CD4-positive, alpha-beta T cell treated with Interleukin-4 for 4 hours (primary cell): ENCODE measurements at regions not wholly inside any gene's neighbourhood (a gene's known extent, or its start where the extent isn't known, plus 50 kb on each side); places are given as distances from the start of the nearest gene placed in this dataset.

Experiments used
- DNase-seq: peaks from one replicate; pipeline ENCODE4 v3.0.0-alpha.2; 2020

DNA sequence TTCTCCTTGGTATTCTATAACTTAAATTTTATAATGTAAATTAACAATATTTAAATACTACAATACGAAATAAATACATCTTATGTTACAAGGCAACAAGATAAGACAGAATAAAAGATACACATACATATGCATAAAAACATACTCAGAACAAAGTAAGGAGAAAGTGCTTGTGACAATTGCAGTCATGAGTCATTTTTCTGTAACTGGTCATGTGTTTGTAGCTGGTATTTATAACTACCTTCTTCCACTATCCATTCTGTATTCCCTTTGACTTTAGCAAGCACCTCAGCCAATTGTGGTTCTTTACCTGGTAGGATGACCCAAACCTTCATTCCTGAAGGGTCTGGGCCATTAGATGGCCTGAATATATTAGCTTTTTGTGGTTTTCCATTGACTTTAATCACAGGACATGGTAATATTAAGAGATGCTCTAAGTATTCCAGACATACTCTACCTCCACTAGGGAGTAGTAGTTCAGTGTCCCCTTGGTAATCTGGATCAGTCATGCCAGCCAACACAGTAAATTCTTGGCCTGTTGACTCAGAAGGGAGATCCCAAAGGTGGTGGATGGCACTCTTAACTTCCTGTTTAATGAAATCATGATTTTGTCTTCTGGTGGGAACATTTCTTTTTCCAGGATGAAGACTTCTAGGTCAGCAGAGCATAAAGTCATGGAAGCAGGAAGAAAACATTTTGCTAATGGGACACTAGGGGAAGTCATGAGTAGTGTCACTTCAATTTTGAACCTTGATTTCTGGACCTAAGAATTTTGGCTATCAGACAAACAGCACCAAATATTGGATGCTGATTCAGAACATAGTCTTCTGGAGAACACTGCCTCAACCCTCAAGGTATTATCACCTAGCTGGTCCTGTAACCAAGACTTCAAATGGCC lies 733.7 kb upstream of the IGFBP3 start:
- no peak for DNase-seq

DNA sequence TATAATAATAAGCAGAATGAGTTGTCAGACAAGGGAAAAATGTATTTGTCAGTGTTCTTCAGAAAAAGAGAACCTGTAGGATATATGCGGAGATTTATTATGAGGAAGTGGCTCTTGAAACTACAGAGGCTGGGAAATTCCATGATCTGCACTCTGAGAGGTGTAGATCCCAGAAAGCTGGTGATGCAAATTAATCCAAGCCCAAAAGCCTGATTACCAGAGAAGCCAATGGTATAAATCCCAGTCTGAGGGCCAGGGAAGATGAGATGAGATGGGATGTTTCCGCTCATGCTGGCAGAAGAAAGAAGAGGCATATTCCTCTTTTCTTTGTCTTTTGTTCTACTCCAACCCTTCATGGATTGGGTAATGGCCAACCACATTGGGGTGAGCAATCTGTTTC lies 732.8 kb upstream of the IGFBP3 start:
- DNase-seq = no peak

- DNase-seq = no peak
Measured at GRCh38 chr7:46652317-46652716, 731.2 kb upstream of the IGFBP3 start.

DNA sequence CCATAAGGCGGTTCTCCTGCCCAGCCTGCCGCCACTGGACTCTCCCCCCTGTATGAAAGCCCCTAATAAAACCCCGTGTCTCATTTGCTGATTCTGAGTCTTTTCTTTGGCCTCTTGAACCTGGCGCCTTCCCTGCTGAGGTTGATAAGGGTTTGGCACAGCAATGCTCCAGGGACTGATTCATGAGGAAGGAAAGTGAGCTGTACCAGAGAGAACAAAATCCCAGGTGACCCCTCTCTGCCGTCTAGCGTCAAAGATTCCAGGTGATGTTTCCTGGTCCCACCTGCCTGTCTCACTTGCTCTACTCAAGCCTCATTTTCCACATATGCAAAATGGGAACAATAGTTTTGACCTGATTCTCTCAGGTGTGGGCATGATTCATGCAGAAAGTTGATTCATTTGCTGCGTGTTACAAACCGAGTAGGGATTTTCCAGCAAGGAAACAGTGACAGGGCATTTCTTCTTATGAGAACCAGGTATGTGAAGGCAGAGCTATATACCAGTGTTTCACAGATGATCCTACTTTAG lies 730.6 kb upstream of the IGFBP3 start:
- DNase-seq = no peak

- no peak for DNase-seq
Measured at GRCh38 chr7:46651070-46651469, 730.0 kb upstream of the IGFBP3 start.

DNA sequence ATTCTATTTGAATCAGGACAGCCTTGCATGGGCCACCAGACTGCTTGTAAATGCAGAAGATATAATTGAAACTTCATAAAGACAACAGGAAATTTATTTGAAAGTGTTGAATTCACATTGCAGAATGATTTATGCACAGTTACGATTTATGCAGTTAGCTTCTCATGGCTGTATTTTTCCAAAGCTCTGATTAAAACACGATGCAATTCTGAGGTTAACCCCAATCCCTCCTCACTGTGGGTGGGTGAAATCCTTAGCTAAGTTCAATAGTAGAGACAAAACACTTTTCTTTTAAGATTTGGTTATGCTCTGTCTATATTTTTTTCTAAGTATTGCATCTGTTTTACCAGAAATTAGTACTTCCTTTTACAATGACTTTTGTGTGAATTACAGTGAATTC lies 728.8 kb upstream of the IGFBP3 start:
- no peak for DNase-seq

GRCh38 chr7:46637793-46638735 lies 717.0 kb upstream of the IGFBP3 start:
- no peak for DNase-seq

DNA sequence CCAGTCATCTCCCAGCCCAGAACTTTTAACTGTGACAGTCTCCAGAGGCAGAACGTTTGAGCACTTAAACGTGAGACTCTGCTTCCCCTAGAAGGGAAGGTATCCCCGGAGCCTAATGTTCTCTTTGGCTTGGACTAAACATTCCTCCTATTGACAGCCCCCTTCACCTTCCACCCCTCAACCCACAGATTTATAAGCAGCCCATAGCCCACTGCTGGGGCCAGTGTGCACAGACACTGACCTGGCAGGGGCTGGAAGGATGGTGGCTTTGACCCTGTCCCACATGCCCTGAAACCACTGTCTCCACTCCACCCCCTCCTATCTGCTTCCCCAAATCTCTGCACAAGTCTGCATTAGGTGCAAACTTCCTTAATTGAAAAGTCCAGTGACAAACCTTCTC lies 715.0 kb upstream of the IGFBP3 start:
- no peak for DNase-seq

- no peak for DNase-seq
Measured at GRCh38 chr7:46633630-46634240, 712.7 kb upstream of the IGFBP3 start.

GRCh38 chr7:46633200-46633599 lies 712.1 kb upstream of the IGFBP3 start:
- DNase-seq = no peak

GRCh38 chr7:46630031-46630430 lies 709.0 kb upstream of the IGFBP3 start:
- DNase-seq = no peak

DNA sequence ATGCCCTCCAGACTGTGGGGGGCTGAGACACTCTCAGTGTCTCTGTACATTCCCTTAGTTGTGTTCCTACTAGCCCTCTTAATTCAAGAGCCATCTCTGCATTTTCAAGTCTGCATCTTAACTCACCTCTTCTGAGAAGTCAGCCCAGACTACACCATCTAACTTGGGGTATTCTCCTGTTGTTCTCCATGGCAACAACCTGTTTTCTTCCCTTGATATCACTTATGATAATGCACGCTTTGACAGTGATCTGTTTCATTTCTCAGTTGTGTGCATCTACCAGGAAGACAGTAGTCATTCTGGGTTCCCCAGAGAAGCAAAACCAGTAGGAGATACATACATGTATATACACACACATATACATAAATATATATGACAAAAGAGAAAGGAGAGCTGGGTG lies 707.3 kb upstream of the IGFBP3 start:
- DNase-seq = no peak

- no peak for DNase-seq
Measured at GRCh38 chr7:46626691-46627310, 705.7 kb upstream of the IGFBP3 start.

- no peak for DNase-seq
Measured at GRCh38 chr7:46626261-46626660, 705.2 kb upstream of the IGFBP3 start.

- no peak for DNase-seq
Measured at GRCh38 chr7:46625032-46625431, 704.0 kb upstream of the IGFBP3 start.

DNA sequence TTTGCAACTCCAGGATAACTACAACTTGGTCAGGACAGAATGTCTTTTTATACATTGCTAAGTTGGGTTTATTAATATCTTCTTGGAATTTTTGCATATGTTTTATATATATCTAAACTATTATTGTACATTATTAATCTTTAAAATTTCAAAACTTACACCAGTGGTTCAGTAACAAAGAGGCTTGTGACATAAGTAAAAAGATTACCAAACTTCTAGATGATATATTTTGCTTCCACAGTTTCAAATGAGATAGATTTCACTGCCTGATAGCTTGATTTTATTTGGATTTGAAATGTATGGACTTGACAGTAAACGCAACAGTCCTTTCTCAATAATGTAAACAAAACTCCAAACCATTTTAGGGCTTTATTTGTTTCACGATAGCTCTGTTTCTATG lies 701.2 kb upstream of the IGFBP3 start:
- no peak for DNase-seq

GRCh38 chr7:46619723-46620310 lies 698.7 kb upstream of the IGFBP3 start:
- DNase-seq = no peak

DNA sequence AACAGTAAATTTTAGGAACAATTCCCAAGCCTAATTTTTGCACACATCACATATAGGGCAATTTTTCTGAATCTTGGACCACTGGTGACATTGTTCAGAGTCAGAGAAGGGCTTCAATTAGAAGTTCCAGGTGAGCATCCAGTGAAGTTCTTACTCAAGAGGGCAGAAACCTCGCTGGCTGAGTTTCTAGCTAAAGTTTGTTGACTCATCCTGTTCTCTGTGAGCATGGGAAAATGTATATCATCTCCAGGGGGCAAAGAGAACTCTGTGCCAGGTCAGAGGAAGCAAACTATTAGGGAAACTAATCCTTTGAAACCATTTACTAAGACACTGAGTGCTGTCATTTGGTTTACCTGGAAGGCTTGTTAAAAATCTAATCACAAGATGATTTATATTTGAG lies 695.6 kb upstream of the IGFBP3 start:
- no peak for DNase-seq

- DNase-seq = no peak
Measured at GRCh38 chr7:46613551-46613950, 692.5 kb upstream of the IGFBP3 start.

DNA sequence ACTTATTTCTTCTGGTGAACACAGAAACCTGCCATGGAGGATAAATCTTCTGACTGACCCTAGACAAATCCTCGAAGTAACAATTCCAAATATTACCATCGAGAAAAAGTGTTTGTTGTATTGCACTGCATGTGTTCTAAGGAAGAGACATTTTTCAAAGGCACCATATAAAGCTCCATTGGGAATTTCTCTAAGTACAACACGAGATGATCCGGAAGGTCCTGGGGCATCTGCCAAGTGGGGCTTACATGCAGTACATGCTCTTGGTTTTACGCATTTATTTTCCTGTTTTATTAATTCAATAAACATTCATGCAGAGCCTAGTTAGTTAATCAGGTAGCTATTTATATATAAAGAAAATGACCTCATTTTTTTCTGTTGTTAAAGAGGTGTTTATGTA lies 692.0 kb upstream of the IGFBP3 start:
- DNase-seq = no peak

GRCh38 chr7:46611508-46611907 lies 690.4 kb upstream of the IGFBP3 start:
- no peak for DNase-seq

DNA sequence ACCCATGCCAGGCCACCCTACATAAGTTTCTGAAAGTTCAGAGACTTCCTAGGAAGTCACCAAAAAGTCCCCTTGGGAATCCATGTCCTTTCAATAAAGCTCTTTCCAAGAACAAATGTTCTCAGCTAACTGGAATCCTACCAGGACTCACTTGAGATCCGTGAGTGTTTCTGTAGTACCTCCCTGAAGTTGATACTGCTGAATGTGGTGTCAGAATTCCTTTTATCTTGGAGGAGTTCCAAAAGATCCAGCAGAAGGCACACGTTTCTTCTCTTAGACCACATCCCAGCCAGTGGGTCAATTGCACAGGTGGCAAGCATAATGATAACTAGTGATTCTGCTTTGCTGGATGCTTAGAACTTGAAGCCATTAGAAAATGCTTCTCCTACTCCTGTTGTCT lies 689.7 kb upstream of the IGFBP3 start:
- DNase-seq = no peak
